D721Med (cell line): ENCODE measurements at regions not wholly inside any gene's neighbourhood (a gene's known extent, or its start where the extent isn't known, plus 50 kb on each side); places are given as distances from the start of the nearest gene placed in this dataset.

Experiments
- DNase-seq: peaks from one replicate; pipeline ENCODE4 v3.0.0; 2011; ENCODE audit warnings: low spot score; ENCODE audit not compliant: insufficient read length
- FAIRE-seq: peaks from 2 replicates; lab custom pipeline; 2011; peaks lifted over from hg19 to GRCh38; lab: Jason Lieb, UNC
- TF ChIP-seq, protein P1 (sequence below): IDR thresholded peaks from 2 replicates; pipeline ENCODE4 v1.5.1; 2012; ENCODE audit warnings: mild to moderate bottlenecking, control low read depth; ENCODE audit not compliant: insufficient read depth; ENCODE audit errors: missing control alignments

DNA sequence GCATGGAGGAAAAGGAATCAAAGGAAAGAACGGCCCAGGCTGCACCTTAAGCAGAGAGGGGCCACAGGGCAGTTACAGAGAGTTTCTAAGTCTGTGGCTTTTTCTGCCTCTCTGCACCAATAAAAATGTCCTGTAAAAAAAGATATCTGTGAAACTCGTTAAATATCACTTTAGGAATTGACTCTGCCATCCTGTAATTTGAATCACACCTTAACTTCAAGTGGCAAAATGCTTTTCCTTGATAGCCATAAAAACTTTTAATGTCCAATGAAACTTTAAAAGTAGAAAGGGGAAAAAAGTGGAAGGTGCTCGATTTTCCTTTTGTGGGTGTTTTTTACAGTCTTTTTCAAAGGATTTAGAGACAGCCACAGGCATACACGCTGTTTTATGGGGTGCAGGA is 255.7 kb downstream of the ARRDC4 start:
- no peak for DNase-seq
- FAIRE-seq, result no peak
- TF ChIP-seq, protein P1, sequence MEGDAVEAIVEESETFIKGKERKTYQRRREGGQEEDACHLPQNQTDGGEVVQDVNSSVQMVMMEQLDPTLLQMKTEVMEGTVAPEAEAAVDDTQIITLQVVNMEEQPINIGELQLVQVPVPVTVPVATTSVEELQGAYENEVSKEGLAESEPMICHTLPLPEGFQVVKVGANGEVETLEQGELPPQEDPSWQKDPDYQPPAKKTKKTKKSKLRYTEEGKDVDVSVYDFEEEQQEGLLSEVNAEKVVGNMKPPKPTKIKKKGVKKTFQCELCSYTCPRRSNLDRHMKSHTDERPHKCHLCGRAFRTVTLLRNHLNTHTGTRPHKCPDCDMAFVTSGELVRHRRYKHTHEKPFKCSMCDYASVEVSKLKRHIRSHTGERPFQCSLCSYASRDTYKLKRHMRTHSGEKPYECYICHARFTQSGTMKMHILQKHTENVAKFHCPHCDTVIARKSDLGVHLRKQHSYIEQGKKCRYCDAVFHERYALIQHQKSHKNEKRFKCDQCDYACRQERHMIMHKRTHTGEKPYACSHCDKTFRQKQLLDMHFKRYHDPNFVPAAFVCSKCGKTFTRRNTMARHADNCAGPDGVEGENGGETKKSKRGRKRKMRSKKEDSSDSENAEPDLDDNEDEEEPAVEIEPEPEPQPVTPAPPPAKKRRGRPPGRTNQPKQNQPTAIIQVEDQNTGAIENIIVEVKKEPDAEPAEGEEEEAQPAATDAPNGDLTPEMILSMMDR, result no peak

DNA sequence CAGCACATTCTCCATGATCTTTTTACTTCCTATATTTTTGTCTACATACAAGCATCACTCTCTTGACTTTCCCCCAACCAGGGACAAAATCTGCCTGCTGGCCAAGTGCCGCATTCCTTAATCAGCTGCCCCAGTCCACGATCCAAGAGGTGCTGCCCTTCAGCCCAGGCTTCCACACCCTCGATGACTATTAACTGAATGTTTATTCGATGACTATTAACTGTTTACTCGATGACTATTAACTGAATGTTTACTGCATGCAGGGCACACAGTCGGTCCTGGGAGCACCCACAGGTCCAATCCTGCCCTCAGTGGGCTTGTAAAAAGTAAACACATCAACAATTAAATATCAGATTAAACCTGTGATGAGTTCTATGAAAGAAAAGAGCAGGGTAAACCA is 256.9 kb downstream of the ARRDC4 start:
- no peak for FAIRE-seq
- TF ChIP-seq, protein P1, result no peak
- no peak for DNase-seq

DNA sequence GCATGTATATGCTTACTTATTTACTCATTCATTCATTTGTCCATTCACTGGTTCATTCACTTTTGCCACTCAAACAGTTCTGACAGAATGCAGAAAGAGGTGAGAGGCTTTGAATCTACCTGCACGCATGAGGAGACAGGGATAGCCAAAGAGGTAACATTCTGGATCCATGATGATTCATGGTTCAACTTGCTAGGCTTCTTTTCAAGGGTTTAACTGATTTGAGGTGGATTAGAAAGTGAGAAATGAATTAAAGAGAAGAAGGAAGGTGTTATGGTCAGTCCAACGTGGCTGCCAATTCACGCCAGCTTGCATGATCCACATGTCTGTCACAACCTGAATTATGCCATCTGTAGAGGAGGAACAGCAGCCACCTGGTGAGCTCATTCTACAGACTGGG is 260.6 kb downstream of the ARRDC4 start:
- DNase-seq (no peak), FAIRE-seq (no peak)
- TF ChIP-seq, protein P1, result no peak

DNA sequence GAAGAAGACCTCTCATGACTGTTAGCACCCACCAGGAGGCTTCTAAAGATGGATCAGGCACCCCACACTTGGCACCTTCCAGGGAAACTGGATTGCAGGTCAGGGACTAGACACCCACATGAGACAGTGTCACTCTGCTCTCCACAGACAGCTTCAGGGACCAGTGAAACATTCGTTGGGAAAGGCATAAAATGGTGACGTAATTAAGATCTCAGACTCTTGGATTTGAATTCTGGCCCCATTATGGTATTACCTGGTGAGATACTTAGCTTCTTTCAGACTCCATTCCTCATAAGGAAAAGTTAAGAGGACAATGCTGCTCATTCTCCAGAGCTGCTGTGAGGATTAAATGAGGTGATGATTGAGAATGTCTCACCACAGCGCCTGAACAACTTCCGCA is 261.1 kb downstream of the ARRDC4 start:
- TF ChIP-seq, protein P1, result no peak
- DNase-seq (no peak), FAIRE-seq (no peak)

DNA sequence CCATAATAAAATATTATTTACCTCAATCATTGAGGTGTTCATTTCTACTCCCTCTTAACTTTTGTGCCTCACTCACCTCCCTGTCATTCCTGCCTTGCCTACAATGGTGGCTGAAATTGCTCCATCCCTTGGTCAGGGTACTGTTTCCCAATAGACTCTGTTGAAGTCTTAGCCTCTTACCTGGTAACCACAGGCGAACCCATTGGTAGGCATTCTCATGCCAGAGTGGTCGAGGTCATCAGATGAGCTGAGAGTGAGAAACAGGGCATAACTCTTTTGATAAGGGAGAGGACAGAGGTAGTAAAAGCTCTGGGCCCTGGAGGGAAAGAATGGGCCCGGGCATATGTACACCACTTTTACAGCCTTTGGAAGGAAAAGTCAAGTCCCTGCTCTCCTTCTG is 265.6 kb downstream of the ARRDC4 start:
- TF ChIP-seq, protein P1, result no peak
- FAIRE-seq (no peak), DNase-seq (no peak)

DNA sequence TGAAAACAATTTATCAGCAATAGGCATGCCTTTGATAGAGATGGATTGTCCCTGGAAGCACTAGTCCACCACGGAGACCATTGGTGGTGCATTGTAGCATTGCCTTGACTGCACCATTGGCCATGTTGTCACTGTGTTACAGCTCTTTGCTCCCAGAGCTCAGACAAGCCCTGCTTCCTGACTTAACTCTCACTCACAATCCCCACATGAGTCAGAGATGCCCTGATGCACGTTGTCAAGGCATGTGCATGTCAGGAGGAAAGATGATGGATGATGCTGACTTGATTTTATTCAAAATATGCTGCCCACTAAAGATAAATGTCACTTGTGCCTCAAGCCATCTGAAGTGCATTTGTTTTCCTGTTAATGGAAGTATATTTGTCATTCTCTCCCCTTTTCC is 266.1 kb downstream of the ARRDC4 start:
- TF ChIP-seq, protein P1, result no peak
- no peak for DNase-seq

DNA sequence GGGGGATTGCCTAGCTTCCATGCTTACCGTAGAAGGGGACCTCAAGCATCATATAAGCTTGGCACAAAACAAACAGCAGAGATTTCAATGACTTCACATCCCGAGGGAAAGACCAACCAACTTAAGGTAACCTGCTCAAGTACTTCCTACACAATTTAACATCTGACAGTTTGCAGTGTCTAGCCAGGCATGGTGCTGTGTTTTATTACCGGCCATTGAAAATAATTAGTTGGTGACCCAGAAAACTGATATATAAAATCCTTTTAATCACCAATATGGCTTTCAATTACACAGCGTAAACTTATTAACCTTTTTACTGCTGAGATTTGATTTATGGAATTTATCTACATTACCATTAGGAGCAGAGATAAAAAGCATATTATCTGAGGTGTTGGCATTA is 268.3 kb downstream of the ARRDC4 start:
- TF ChIP-seq, protein P1, result no peak
- DNase-seq, result no peak
- no peak for FAIRE-seq

More for the DNA sequence above, 266.1 kb downstream of the ARRDC4 start:
- no peak for FAIRE-seq
